A204.1 (cell line): ENCODE measurements at regions not wholly inside any gene's neighbourhood (a gene's known extent, or its start where the extent isn't known, plus 50 kb on each side); places are given as distances from the start of the nearest gene placed in this dataset.

Experiments
- FAIRE-seq: peaks from 2 replicates; lab custom pipeline; 2012; peaks lifted over from hg19 to GRCh38; lab: Jason Lieb, UNC

- no peak for FAIRE-seq
Measured at GRCh38 chr12:47560415-47560814, 145.4 kb downstream of the RPAP3 start.

- no peak for FAIRE-seq
Measured at GRCh38 chr12:47558625-47559345, 147.0 kb downstream of the RPAP3 start.

- FAIRE-seq: no peak
Measured at GRCh38 chr12:47557386-47557785, 148.4 kb downstream of the RPAP3 start.

GRCh38 chr12:47556261-47557030, 149.4 kb downstream of the RPAP3 start:
- FAIRE-seq: no peak

GRCh38 chr12:47554046-47554653, 151.7 kb downstream of the RPAP3 start:
- no peak for FAIRE-seq

- FAIRE-seq: no peak
Measured at GRCh38 chr12:47553266-47553665, 152.6 kb downstream of the RPAP3 start.

- FAIRE-seq: no peak
Measured at GRCh38 chr12:47551426-47551851, 154.4 kb downstream of the RPAP3 start.

GRCh38 chr12:47549258-47549657, 156.6 kb downstream of the RPAP3 start:
- FAIRE-seq: no peak

- FAIRE-seq: no peak
Measured at GRCh38 chr12:47548401-47548800, 157.4 kb downstream of the RPAP3 start.

GRCh38 chr12:47547077-47547476, 158.8 kb downstream of the RPAP3 start:
- no peak for FAIRE-seq

- FAIRE-seq: no peak
Measured at GRCh38 chr12:47545938-47546609, 159.8 kb downstream of the RPAP3 start.

GRCh38 chr12:47534695-47535094, 171.1 kb downstream of the RPAP3 start:
- FAIRE-seq: no peak

GRCh38 chr12:47530050-47530449, 175.8 kb downstream of the RPAP3 start:
- FAIRE-seq: no peak

GRCh38 chr12:47527816-47528215, 178.0 kb downstream of the RPAP3 start:
- no peak for FAIRE-seq

- FAIRE-seq: no peak
Measured at GRCh38 chr12:47520029-47520428, 185.8 kb downstream of the RPAP3 start.

- FAIRE-seq: no peak
Measured at GRCh38 chr12:47517122-47517521, 188.7 kb downstream of the RPAP3 start.

GRCh38 chr12:47509398-47509851, 196.4 kb downstream of the RPAP3 start:
- FAIRE-seq: no peak

- no peak for FAIRE-seq
Measured at GRCh38 chr12:47507221-47507620, 198.6 kb downstream of the RPAP3 start.

- FAIRE-seq: no peak
Measured at GRCh38 chr12:47504775-47505446, 200.9 kb downstream of the RPAP3 start.

- FAIRE-seq: no peak
Measured at GRCh38 chr12:47493801-47494200, 212.0 kb downstream of the RPAP3 start.

GRCh38 chr12:47491516-47492305, 214.1 kb downstream of the RPAP3 start:
- no peak for FAIRE-seq
